G401 (cell line): ENCODE measurements at regions not wholly inside any gene's neighbourhood (a gene's known extent, or its start where the extent isn't known, plus 50 kb on each side); places are given as distances from the start of the nearest gene placed in this dataset.

Source experiments
- DNase-seq: peaks from one replicate; pipeline ENCODE4 v3.0.0-alpha.2; 2015; ENCODE audit warnings: low spot score
- in situ Hi-C: cut with HindIII; loops from 2 replicates; pipeline ENCODE4 v1.10.0; 2016; ENCODE audit warnings: low sequenced_read_pairs, mixed read lengths

DNA sequence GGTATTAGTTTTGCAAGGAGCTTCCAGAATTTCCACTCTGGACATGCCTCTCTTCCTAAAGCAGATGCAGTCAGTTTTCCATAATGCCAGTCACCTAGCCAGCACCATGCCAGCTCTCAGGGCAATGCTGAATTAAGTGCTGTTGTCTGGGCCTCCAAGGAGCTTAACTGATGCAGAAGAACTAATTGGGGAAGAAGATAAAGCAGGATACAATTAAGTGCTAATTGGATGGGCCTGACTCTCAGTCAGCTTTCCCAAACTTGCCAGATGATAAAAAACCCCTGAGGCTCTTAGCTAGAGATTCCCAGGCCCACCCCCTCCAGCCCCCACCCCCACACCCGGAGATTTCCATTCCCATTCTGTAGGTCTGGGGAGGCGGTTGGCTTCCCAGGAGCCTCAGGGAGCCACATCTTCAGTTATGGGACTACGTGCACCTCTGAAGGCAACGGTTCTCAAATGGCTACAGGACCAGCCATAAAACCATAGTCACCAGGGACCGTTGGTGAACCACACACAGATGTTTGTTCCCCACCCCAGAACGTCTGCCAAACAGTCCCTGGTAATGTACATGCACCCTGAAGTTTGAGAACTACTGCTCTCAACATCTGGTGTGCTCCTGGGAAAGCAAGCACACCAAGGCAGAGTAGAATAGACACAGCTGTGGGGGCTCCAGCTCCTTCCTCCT lies 499.1 kb upstream of the CDH5 start:
- DNase-seq = no peak
- in situ Hi-C loops = no loop called here

DNA sequence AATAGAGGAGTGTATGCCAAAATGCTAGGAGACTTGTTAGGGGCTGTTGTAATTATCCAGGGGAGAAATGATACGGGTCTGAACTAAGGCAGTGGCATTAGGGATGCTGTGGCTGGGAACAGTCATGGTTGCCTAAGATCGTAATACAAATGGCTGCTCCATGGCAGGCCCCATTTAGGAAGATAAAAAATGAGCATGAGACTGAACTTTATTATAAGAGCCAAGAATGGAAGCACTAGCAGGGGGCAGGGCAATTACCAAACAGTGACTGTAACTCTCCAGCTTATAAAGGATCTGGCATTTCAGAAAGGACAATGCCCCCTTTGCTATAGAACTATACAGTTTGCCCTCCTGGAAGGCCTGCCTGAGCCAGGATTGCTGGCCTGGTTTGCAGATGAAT lies 503.3 kb upstream of the CDH5 start:
- DNase-seq = no peak
- in situ Hi-C loops = no loop called here

DNA sequence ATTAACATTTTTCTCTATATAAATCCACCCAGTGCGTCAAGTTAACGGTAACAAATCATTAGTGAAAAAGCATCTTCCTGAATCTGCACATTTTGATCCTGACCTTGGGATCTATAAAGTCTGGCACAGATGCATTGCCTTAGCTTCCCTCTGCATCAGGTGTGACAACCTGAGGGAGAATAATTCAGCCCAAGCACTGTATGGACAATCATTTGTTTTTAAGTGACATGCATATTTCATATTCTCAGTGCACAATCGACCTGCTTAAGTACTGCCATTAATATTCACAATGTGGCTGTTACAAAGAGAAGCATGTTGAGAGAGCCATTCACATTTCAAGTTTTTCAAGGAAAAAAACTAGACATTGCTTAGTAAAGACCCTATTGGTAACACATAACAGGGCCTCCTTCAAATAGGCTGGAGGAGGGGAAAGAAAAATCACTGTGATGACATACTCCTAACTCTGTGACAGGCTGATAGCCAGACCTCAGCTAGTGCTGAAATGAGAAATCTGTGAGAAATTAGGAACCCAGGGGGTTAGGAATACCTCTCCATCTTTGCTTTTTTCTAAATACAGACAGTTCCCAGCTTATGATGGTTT lies 505.3 kb upstream of the CDH5 start:
- in situ Hi-C loops = no loop called here
- no peak for DNase-seq

DNA sequence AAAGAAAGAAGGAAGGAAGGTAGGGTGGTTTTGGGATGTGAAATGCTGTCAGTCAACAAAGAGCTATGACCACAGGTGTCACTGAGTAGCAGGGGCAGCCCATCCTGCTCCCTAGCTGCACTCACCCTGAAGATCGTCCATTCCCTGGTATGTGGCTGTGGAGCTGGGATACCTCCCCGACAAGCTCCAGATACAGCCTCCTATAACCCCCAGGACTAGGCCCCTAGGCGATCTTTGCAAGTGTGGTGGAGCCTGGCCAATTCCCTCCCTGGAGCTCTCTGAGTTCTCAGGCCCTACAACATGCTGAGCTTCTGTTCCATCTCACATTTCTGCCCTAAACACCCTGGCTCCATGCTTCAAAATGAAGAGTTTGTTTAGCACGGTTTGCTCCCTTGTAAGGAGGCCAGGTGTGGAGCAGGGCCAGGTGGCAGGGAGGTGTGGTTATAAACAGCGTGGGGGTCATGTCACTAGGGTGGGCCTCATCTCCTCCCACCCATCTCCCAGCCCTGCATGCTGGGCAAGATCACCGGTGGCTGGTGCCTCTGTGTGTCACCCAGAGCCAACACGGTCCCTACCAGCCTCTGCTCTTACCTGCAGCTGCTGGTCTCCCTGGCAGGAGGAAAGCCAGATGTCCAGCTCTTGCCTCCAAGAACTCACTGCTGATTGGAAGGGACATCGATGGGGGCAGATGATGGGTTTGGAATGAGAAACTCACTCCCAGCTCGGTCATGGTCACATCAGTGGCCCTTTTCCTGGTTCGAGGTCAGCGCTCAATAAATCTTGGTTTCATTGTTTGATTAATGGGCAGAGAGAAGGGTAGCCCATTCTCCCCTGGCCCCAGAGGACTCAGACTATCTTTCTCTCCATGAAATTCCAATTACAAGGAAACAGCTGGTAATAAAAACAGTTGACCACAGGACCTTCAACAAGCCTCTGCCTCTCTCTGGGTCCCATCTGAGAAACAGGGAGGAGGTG lies 511.0 kb upstream of the CDH5 start:
- no peak for DNase-seq
- in situ Hi-C loops = no loop called here

DNA sequence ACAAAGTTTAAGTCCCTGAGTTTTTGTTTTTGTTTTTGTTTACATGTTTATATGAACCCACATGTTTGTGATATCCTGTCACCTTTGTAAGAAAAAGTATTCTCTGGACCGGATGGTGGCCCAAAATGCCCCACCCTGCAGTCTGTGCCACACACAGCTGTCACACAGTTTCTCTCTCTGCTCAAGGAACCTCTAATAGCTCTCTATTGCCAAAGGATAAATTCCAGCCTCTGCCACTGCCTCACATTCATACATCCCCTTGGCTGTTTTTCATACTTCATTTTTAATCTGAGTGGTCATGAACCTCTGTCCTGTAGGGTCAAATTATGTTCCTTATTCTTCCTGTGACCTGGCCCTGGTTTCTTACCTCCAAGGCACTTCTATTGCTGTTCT lies 520.3 kb upstream of the CDH5 start:
- in situ Hi-C loops = no loop called here
- no peak for DNase-seq

DNA sequence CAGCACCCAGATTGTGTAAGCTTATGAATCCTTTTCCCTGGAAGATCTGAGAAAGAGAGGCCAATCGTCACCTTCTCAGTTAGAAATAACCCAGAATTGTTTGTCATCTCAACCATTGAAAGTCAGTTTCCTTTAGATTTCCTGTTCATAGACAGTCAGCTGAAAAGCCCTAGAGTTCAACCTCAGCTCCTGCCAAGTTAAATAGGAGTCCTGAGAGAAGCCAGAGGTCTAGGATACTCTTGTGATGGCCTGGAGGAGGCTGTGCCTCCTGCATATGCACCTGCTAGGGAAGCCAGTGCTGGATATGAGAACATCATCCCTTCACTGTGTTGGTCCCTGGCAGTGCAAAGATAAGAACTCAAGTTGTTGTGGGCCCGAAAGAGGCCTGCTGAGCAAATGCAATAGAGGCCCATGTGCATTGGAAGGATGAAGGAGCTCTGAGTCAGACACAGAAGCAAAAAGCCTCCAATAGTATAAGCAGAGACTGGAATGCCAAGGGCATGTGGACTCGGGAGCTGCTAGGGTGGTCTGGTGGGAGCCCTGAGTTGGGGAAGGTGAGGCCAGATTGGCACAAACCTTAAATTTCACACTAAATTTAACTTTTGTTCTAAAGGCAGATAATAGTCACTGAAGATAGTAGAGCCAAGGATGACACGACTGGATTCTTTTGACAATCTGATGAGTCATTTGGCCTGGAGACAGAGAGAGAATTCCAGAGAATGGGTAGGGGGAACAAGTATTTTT lies 520.9 kb upstream of the CDH5 start:
- DNase-seq = no peak
- in situ Hi-C loops = no loop called here

DNA sequence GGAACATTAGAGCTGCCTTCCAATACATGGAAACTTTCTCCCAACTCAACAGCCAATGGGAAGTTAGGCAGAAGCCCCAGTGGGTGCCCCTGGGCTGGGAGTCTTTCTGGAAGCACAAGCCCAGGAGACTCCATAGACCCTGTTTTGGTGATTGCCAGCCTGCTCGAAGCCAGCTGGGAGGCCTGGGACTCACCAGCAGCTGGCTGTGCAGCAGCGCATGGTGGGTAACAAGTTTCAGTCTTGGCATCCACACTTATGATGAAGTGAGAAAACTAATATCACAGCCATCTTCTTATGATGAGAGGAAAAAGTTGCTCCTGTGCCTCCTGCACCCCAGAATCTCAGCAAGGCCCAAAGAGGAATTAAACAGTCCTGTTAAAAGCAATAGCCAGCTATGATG lies 522.5 kb upstream of the CDH5 start:
- in situ Hi-C loops = no loop called here
- DNase-seq = no peak

DNA sequence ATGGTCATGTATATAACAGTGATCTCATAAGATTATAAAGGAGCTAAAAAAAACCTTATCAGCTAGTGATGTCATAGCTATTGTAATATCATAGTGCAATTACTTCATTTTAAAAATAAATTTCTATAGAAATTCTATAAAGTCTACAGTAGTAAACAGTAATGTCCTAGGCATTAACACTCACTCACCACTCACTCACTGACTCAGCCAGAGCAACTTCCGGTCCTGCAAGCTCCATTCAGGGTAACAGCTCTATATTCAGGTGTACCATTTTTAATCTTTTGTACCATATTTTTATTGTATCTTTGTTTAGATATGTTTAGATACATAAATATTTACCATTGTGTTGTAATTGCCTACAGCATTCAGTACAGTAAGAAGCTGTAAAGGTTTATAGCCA lies 524.4 kb upstream of the CDH5 start:
- DNase-seq = no peak
- in situ Hi-C loops = no loop called here

DNA sequence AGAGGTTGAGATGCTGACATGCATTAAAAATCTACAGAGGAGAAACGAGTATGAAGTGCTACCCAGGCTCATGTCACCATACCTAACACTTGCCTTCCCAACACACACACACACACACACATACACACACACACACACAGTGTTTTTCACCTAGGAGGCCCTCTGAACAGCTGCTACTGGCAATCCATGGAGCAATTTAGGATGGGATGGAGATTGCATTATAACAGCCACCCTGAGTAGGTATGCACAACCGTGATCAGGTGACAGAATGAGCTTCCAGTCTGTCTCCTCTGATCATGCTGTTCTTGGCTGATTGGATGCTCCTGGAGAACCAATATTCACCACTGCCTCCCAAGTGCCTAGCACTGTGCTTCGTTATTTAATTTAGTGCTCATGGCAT lies 528.5 kb upstream of the CDH5 start:
- no peak for DNase-seq
- in situ Hi-C loops = no loop called here

DNA sequence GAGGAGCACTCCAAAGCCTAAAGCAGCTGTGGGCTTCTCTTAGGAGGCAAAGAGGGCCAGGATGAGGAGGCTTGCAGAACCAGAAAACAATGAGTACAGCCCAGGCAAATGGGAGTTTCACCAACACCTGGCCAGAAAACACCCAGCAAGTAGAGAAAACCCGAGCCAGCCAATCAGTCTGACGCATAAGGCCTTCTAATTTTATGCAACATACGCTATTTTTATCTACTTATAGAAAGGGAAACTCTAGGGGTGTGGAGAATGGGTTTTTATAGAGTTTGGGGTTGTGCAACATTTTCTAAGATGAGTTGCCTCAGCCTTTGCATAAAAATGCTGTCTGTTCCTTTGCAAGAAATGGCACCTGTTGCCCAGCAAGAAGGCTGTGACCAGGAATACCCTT lies 529.0 kb upstream of the CDH5 start:
- in situ Hi-C loops = no loop called here
- DNase-seq = no peak

DNA sequence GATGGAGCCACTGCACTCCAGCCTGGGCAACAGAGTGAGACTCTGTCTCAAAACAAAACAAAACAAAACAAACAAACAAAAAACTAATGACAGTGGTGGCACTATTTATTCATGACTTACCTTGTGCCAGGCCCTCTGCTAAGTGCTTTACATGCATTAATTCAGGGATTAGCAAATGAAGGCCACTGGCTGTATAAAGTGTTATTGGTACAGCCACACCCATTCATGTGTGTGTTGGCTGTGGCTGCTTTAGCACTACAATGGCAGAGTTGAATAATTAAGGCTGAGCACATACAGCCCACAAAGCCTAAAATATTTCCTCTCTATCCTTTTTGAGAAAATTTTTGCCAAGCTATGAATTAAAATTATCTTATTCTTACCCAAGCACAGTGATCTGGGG lies 531.8 kb upstream of the CDH5 start:
- no peak for DNase-seq
- in situ Hi-C loops = no loop called here

DNA sequence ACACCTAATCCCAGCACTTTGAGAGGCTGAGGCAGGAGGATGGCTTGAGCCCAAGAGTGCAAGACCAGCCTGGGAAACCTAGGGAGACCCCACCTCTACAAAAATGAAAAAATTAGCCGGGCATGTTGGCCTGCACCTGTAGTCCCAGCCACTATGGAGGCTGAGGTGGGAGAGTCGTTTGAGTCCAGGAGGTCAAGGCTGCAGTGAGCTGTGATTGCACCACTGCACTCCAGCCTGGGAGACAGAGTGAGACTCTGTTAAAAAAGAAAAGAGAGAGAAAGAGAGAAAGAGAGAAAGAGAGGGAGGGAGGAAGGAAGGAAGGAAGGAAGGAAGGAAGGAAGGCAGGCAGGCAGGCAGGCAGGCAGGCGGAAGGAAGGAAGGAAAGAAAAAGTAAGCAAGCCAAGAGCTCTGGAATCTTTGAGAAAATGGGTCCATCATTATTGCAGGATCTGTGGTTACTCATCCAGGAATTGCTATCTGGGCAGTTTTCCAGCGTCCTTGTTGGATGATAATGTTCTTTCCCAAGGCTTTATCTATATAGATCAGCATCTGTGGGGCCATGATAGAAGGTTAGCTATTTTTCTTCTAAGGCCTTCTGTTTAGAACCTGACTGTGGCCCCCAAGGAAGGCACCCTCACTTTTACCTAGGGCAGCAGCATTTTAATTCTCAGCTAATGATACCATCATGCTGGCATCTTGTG lies 533.2 kb upstream of the CDH5 start:
- in situ Hi-C loops = no loop called here
- DNase-seq = peak; percentile 13

DNA sequence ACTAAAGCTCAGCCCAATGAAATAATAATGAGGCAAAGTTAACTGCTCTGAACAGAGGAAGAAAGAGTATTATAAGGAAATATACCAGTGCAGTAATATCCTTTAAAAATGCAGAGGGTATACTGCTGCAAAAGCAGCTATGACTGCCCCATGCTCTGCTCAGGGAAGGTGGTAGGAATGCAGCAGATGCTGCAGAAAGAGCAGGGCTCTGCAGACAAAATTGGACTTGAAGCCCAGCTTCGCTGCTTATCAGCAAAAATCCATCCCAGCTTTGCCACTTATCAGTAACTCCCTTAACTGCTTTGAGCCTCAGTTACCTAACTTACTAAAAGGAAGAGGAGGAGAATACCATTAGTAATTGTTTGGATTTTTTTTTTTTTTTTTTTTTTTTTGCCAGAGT lies 533.8 kb upstream of the CDH5 start:
- no peak for DNase-seq
- in situ Hi-C loops = no loop called here

DNA sequence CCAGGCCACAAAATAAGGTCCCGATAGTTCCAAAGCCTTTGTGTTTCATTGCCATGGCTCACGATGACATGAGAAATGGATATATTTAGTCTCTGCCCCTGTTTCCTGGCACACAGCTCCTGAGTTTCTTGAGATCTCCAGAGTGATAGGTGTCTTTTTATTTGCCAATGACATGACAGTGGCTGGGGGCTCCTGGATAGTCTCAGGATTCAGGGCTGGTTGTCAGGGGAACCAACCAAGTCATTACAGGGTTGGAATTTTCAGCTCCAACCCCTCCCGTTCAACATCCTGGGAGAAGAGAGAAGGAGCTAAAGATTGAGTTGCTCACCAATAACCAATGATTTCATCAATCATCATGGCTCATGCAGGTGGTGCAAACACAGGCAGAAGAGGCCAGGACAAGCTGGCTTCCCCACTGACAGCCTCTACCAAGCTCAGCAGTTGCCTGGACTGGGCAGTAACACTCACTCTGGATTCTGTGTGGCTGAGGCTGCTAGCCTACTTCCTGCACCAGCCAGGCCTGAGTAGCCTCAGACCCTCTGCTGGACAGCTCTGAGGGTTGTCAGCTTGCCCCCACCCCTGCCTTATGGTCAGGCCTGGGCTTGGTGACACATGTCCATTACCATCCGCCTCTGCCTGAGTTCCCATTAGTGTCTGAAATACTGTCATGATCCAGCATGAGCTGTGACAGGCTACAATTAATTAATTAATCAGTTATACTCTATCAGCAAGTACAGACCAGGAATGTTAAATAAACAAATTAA lies 534.4 kb upstream of the CDH5 start:
- no peak for DNase-seq
- in situ Hi-C loops = no loop called here

DNA sequence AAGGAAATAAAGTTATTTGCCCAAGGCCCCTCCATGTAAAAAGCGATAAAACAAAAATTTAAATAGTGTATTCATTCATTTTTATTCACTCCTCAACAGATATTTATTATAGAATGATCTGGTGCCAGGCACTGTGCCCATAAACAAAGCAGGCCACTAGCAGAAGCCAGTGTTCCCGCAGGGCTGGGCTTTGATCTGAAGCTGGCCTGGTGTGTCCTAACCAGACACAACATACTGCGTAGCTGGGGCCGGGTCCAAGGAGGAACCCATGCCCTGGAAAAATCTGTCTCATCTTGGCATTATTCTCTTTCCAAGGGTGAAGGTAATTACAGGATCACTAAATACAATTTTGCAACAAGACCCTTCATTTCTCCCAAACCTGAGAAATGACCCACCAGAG lies 537.4 kb upstream of the CDH5 start:
- DNase-seq = peak; percentile 93
- in situ Hi-C loops = no loop called here

DNA sequence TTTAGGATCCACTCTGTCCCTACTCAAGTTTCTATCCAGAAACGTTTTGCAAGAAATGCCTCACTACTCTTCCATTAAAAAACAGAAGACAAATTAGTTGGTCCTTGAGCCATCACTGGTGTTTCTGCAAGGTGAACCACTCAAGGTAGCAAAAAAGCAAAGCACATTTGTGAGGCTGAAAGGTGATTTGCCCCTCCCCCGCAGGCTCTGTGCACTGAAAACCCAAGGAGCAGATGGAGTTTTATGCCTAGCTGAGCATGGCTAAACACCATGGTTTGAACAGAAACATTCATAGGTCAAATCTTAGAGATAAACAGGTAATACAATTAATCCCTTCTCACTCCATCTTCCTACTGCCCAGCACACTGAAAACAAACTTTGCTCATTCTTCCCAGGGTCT lies 538.2 kb upstream of the CDH5 start:
- peak; percentile 83 for DNase-seq
- in situ Hi-C loops = no loop called here

DNA sequence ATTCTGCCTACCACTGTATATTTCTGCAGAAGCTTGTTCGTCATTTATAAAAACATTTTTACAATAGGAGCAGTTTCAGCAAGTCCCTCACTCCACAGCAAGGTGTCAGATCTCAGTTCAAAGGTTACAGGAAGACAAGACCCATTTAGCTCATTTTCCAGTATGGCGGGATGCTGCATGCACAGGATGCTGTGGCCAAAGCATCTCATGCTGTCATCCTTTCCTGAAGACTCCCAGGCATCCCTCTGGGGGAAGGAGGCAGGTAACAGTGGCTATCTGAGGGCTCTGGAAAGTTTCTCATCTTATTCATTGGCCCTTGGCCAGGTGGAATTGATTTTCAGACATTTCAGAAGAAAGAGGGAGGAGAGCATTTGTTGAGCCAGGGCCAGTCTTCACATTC lies 539.3 kb upstream of the CDH5 start:
- in situ Hi-C loops = no loop called here
- peak; percentile 11 for DNase-seq

DNA sequence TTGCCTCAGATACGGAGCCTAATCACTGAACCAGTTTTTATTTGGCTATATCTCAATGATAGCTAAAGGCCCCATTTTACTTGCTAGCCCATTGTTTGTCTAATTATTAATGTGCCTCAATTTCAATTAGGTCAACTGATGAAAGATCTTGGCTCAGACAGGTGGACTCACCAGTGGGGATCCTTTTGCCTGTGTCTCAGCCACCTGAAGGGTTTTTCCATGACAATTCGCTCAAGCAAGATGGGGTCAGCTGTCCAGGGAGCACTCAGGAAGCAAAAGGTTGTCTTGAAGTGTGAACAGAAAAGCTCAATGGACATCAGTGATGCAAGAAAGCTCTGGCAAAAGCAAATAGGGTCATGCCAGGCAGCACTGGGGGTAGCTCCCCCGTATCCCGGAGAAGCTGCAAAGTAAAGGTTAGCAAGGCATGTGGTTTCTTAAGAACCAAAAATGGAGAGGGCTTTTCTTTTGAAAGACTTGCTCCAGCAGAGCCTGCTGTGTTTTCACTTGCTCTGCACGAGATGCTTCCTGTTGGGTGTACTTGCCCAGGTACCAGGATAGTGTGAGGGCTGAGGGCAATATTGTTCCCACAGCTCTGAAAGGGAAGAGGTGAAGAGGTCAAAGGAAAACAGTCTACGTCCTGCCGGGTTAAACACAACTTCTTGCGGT lies 541.2 kb upstream of the CDH5 start:
- in situ Hi-C loops = no loop called here

More for the DNA sequence above, 541.2 kb upstream of the CDH5 start:
- DNase-seq = peak; percentile 83
